BLaER1 (cell line): ENCODE measurements at regions not wholly inside any gene's neighbourhood (a gene's known extent, or its start where the extent isn't known, plus 50 kb on each side); places are given as distances from the start of the nearest gene placed in this dataset.
"Not testable (repeated sequence)": the region's sequence is repeated elsewhere in the genome, so short reads cannot be mapped to it uniquely, and the experiment has no call there.

ENCODE experiments used
- H3K27ac ChIP-seq: shearing (Covaris generic); formaldehyde crosslinking; 2 replicates; pipeline ENCODE4 v1.8.1; 2022
- H3K27me3 ChIP-seq: shearing (Covaris generic); formaldehyde crosslinking; 2 replicates; pipeline ENCODE4 v1.8.1; 2022
- H3K36me3 ChIP-seq: shearing (Covaris generic); formaldehyde crosslinking; 2 replicates; pipeline ENCODE4 v1.8.1; 2022
- H3K4me1 ChIP-seq: shearing (Covaris generic); formaldehyde crosslinking; 2 replicates; pipeline ENCODE4 v1.8.1; 2022
- H3K4me2 ChIP-seq: shearing (Covaris generic); formaldehyde crosslinking; 2 replicates; pipeline ENCODE4 v1.8.1; 2022
- H3K4me3 ChIP-seq: shearing (Covaris generic); formaldehyde crosslinking; 2 replicates; pipeline ENCODE4 v1.8.1; 2022
- H3K9ac ChIP-seq: shearing (Covaris generic); formaldehyde crosslinking; 2 replicates; pipeline ENCODE4 v1.8.1; 2022
- H3K9me3 ChIP-seq: shearing (Covaris generic); formaldehyde crosslinking; 2 replicates; pipeline ENCODE4 v1.8.1; 2022
- H4K20me1 ChIP-seq: shearing (Covaris generic); formaldehyde crosslinking; 2 replicates; pipeline ENCODE4 v1.8.1; 2022
- Cebpa-rat ChIP-seq: shearing (Covaris generic); IDR thresholded peaks from 2 replicates; pipeline ENCODE4 v1.8.1; 2022

DNA sequence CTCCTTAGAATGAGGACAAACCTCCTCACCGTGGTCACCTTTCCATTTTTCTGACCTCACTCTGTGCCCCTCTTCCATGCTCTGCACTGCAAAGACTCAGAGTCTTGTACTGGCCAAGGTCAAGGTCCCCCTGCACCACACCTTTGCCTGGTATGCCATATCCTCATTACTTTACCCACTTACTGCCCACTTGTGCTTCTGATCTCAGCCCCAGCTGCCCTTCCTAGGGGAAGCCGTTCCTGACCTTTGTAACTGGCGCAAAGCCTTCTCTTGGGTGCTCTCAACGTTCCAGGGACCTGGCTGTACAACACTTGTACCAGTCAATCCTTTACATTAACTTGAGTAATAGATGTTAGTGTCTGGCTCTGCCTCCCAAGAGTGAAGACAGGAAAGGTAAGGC lies 256.0 kb downstream of the SV2B start:
- Histone ChIP-seq H3K9ac (no peak overlapping the region), H3K4me2 (no peak overlapping the region), H3K4me1 (no peaks in the 10 kb centered on the region), H3K4me3 (no peak overlapping the region), H3K36me3 (no peaks in the 10 kb centered on the region), H3K9me3 (no peaks in the 10 kb centered on the region; the same call in 1 of the 2 replicates), H4K20me1 (no peaks in the 10 kb centered on the region), H3K27ac (no peak overlapping the region), H3K27me3 (no peaks in the 10 kb centered on the region)
- no peak for TF ChIP-seq Cebpa-rat

DNA sequence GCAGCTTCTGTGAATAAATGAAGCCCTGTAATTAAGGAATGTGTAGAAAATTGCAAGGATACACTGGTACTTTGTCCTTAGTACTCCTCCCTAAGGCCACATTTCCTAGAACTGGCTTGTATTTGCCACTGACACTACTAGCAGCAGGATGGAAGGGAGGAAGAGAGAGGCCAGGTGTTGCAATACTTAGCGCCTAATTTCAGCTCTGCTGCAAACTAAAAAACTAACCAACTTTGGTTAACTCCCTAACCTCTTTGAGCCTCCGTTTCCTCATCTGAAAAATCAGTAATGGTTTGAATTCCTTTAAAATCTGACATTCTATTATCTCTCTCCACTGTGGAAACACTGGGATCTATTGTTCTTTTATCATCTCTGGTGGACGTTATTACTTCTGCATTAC lies 257.0 kb downstream of the SV2B start:
- no peak overlapping the region for H3K9ac ChIP-seq
- H3K4me3 ChIP-seq: no peak overlapping the region
- H3K4me2 ChIP-seq: no peak overlapping the region
- no peaks in the 10 kb centered on the region for H3K36me3 ChIP-seq
- H3K27ac ChIP-seq: no peak overlapping the region
- no peaks in the 10 kb centered on the region; the same call in 1 of the 2 replicates for H3K9me3 ChIP-seq
- no peaks in the 10 kb centered on the region for H4K20me1 ChIP-seq
- H3K4me1 ChIP-seq: no peaks in the 10 kb centered on the region
- no peaks in the 10 kb centered on the region for H3K27me3 ChIP-seq
- no peak for TF ChIP-seq Cebpa-rat

DNA sequence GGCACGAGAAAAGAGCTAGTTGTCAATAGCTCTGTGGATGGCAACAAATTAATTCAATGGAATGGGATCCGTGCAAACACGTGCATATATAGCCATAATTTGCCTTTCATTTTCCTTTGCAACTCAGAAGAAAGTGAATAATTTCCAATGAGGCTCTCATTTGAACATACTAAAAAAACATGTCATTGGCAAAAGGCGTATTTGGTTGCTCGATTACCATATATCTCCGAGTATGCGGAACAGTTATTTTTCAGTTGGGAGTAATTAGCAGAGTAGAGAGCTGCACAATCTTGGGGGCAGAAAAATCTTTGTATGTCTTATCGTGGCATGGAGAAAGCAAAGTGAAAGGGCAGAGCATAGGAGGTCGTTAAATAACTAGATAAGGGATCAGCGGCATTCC lies 257.4 kb downstream of the SV2B start:
- Histone ChIP-seq H3K9me3 (no peaks in the 10 kb centered on the region; the same call in 1 of the 2 replicates), H3K4me3 (no peak overlapping the region), H4K20me1 (no peaks in the 10 kb centered on the region), H3K36me3 (no peaks in the 10 kb centered on the region), H3K4me1 (no peaks in the 10 kb centered on the region), H3K27me3 (no peaks in the 10 kb centered on the region), H3K27ac (no peak overlapping the region), H3K9ac (no peak overlapping the region), H3K4me2 (no peak overlapping the region)
- TF ChIP-seq Cebpa-rat: no peak

DNA sequence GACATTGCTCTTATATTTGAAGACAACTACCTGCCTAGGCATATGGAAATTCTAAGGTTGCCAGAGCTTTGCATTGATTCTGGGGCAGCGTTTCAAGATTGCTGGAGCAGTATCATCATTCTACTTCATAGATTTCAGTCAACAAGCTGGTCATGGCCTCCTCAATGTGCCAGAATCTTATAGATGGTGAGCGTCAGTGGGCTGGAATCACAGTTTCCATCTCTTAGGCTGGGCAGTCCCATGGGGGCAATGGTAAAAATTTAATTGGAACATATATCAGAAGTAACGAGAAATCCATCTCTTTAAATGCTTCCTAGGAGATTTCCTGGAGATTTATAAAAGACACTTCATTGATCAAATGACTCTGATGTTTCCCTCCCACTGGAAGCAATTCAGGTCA lies 258.3 kb downstream of the SV2B start:
- Histone ChIP-seq H3K27me3 (no peaks in the 10 kb centered on the region), H3K4me2 (no peak overlapping the region), H3K36me3 (no peaks in the 10 kb centered on the region), H3K4me3 (no peak overlapping the region), H3K4me1 (no peaks in the 10 kb centered on the region), H4K20me1 (no peaks in the 10 kb centered on the region), H3K9ac (no peak overlapping the region), H3K27ac (no peak overlapping the region), H3K9me3 (no peaks in the 10 kb centered on the region; the same call in 1 of the 2 replicates)
- no peak for TF ChIP-seq Cebpa-rat

DNA sequence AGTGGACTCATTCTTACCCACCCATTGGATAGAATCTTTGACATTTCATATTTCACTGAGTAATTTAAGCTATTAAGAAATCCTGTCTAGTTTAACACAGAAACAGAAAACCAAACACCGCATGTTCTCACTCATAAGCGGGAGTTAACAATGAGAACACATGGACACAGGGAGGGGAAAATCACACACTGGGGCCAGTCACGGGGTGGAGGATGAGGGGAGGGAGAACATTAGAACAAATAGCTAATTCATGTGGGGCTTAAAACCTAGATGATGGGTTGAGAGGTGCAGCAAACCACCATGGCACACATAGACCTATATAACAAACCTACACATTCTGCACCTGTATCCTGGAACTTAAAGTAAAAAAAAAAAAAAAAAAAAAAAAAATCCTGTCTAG lies 261.6 kb downstream of the SV2B start:
- not testable (repeated sequence) for H3K9ac ChIP-seq, H3K4me1 ChIP-seq, H3K4me2 ChIP-seq, H3K27ac ChIP-seq, H3K27me3 ChIP-seq, H4K20me1 ChIP-seq, H3K36me3 ChIP-seq, H3K4me3 ChIP-seq
- H3K9me3 ChIP-seq: peaks cover 17% of the 10 kb centered on the region

DNA sequence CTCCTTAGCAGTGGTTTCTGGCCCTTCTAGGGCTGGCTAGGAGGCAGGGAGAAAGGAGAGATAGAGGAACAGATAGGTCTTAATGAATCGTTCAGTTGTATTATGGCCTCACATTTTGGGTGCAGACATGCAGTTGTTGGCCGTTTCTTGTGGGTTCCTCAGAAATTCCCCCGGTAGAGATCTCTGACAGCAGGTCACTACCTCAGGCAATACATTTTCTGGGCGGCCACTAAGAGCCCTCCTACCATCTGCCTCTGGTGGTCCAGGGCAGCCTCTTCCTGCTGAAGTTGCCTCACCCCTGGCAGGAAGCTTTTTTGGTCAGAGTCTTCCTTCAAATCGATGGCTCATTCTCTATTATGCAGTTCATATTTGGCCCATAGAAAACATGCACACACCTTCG lies 266.1 kb downstream of the SV2B start:
- Histone ChIP-seq H3K9me3 (peaks cover 19% of the 10 kb centered on the region), H3K27ac (no peak overlapping the region), H3K36me3 (no peaks in the 10 kb centered on the region), H3K9ac (no peak overlapping the region), H4K20me1 (no peaks in the 10 kb centered on the region), H3K4me2 (no peak overlapping the region), H3K27me3 (no peaks in the 10 kb centered on the region), H3K4me3 (no peak overlapping the region), H3K4me1 (no peaks in the 10 kb centered on the region)
- no peak for TF ChIP-seq Cebpa-rat

DNA sequence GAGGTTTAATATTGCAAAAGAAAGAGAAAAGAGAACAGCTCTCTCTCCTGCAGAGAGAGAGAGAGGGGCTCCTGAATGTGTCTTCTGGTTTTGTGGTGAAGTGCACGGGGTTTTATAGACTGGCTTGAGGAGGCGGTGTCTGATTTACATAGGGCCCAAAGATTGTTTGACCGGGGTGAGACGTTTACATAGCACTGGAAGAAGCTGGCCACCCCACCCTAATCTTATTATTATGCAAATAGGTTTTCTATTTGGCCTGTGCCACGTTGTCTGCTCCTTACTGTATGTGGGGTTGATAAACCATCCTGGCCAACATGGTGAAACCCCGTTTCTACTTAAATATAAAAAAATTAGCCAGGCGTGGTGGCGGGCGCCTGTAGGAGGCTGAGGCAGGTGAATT lies 268.6 kb downstream of the SV2B start:
- no peak overlapping the region for H3K9ac ChIP-seq
- no peaks in the 10 kb centered on the region for H3K4me1 ChIP-seq
- H4K20me1 ChIP-seq: no peaks in the 10 kb centered on the region
- peaks cover 33% of the 10 kb centered on the region for H3K9me3 ChIP-seq
- H3K4me2 ChIP-seq: no peak overlapping the region
- no peaks in the 10 kb centered on the region for H3K27me3 ChIP-seq
- H3K4me3 ChIP-seq: no peak overlapping the region
- no peaks in the 10 kb centered on the region for H3K36me3 ChIP-seq
- TF ChIP-seq Cebpa-rat: no peak
- no peak overlapping the region for H3K27ac ChIP-seq

DNA sequence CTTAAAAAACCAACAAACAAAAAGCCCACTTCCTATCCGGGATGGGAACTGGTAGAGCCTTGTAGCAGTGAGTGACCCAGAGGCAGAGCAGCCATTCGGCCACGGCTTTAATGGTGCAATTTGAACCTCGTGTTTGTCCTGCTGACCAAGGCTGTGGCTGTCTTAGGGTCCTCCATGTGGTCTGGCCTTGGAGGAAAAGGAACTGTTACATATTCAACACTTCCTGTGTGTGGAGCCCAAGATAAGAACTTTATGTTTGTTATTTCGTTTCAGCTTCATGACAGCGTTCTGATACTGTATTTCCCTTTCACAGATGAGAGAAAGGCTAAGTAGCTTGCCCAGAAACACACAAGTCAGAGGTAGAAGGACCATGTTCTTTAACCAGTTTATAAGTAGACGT lies 269.8 kb downstream of the SV2B start:
- Histone ChIP-seq H3K4me2 (no peak overlapping the region), H3K4me3 (no peak overlapping the region), H3K27ac (no peak overlapping the region), H4K20me1 (no peaks in the 10 kb centered on the region), H3K4me1 (no peaks in the 10 kb centered on the region), H3K36me3 (no peaks in the 10 kb centered on the region), H3K9me3 (peaks cover 29% of the 10 kb centered on the region), H3K9ac (no peak overlapping the region), H3K27me3 (no peaks in the 10 kb centered on the region)
- no peak for TF ChIP-seq Cebpa-rat

DNA sequence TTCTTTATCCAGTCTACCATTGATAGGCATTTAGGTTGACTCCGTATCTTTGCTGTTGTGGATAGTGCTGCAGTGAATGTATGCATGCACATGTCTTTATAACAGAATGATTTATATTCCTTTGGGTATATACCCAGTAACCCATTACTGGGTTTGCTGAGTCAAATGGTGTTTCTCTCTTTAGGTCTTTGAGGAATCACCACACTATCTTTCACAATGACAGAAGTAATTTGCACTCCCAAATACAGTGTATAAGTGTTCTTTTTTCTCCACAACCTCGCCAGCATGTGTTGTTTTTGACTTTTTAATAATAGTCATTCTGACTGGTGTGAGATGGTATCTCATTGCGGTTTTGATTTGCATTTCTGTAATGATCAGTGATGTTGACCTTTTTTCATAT lies 271.3 kb downstream of the SV2B start:
- H3K4me3 ChIP-seq, H3K4me2 ChIP-seq, H3K9ac ChIP-seq, H3K4me1 ChIP-seq, H3K27ac ChIP-seq, H3K36me3 ChIP-seq, H4K20me1 ChIP-seq, H3K27me3 ChIP-seq: not testable (repeated sequence)
- peaks cover 18% of the 10 kb centered on the region for H3K9me3 ChIP-seq

DNA sequence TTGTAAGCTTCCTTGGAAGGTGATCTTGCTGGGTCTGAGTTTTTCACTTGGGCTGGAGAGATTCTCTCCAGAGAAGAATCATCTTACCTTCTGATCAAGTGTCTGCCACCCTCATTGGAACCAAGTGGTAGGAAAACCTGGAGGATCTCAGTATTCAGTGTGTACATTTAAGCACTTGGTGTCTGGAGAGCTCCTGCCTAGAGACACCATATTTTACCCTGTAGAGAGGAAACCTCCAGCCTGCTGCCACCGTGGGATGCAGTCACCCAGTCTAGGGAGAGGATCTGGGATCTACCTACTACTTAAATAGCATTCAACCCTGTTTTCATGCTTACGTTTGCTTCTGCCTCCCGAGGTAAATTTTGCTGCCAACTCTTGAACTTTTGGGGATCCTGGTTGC lies 274.3 kb downstream of the SV2B start:
- TF ChIP-seq Cebpa-rat: no peak
- Histone ChIP-seq H3K27ac (no peak overlapping the region), H3K27me3 (no peaks in the 10 kb centered on the region), H3K9ac (no peak overlapping the region), H4K20me1 (no peaks in the 10 kb centered on the region), H3K4me3 (no peak overlapping the region), H3K9me3 (peaks cover 16% of the 10 kb centered on the region), H3K4me1 (no peaks in the 10 kb centered on the region), H3K4me2 (no peak overlapping the region), H3K36me3 (no peaks in the 10 kb centered on the region)

DNA sequence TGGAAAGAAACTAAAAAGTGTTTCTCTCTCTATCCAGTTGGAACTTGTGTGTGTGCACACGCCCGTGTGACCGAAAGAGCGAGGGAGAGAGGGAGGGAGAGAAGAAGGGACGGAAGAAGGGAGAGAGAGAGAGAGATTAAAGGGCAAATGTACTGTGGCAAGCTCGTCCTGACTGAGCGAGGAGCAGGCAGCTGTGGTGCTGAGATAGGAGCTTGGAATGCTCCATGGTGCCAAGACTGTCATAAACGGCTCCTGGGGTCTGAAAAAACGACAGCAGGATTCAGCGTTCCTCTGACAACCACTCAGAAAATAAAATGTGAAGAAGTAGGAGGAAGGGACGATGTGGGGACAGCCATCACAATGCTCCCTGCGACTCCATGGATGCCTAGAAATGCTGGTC lies 276.0 kb downstream of the SV2B start:
- H3K4me1 ChIP-seq: no peaks in the 10 kb centered on the region
- H3K9ac ChIP-seq: no peak overlapping the region
- no peak for TF ChIP-seq Cebpa-rat
- H3K27me3 ChIP-seq: no peaks in the 10 kb centered on the region
- no peak overlapping the region for H3K27ac ChIP-seq
- H3K9me3 ChIP-seq: peaks cover 14% of the 10 kb centered on the region
- H4K20me1 ChIP-seq: no peaks in the 10 kb centered on the region
- H3K36me3 ChIP-seq: no peaks in the 10 kb centered on the region
- no peak overlapping the region for H3K4me2 ChIP-seq
- no peak overlapping the region for H3K4me3 ChIP-seq
